HG02759 (cell line): ENCODE measurements at regions not wholly inside any gene's neighbourhood (a gene's known extent, or its start where the extent isn't known, plus 50 kb on each side); places are given as distances from the start of the nearest gene placed in this dataset.

Experiments used
- ATAC-seq: cut with Tn5 transposase; IDR thresholded peaks from one replicate; pipeline ENCODE4 v1.9.1; 2021; ENCODE audit warnings: mild to moderate bottlenecking, moderate library complexity; ENCODE audit not compliant: unreplicated experiment

- ATAC-seq: no peak
These were observed 64.5 kb upstream of the STX18 start for GRCh38 chr4:4606321-4606720.

- no peak for ATAC-seq
These were observed 64.0 kb upstream of the STX18 start for GRCh38 chr4:4605849-4606248.

GRCh38 chr4:4603592-4603991, 61.7 kb upstream of the STX18 start:
- ATAC-seq: no peak

- ATAC-seq: no peak
These were observed 61.2 kb upstream of the STX18 start for GRCh38 chr4:4603067-4603466.

- no peak for ATAC-seq
These were observed 60.6 kb upstream of the STX18 start for GRCh38 chr4:4602468-4602867.

- no peak for ATAC-seq
These were observed 60.0 kb upstream of the STX18 start for GRCh38 chr4:4601803-4602369.

GRCh38 chr4:4599481-4600275, 57.8 kb upstream of the STX18 start:
- no peak for ATAC-seq

- no peak for ATAC-seq
These were observed 57.1 kb upstream of the STX18 start for GRCh38 chr4:4598851-4599411.

- ATAC-seq: no peak
These were observed 54.9 kb upstream of the STX18 start for GRCh38 chr4:4596720-4597119.

- no peak for ATAC-seq
These were observed 53.4 kb upstream of the STX18 start for GRCh38 chr4:4595252-4595651.

- ATAC-seq: no peak
These were observed 52.6 kb upstream of the STX18 start for GRCh38 chr4:4594285-4594920.

GRCh38 chr4:4593596-4594284, 51.9 kb upstream of the STX18 start:
- ATAC-seq: no peak

- ATAC-seq: no peak
These were observed 50.6 kb upstream of the STX18 start for GRCh38 chr4:4592414-4592813.
